K562 (cell line): ENCODE measurements at regions not wholly inside any gene's neighbourhood (a gene's known extent, or its start where the extent isn't known, plus 50 kb on each side); places are given as distances from the start of the nearest gene placed in this dataset.

ENCODE experiments used
- CTCF ChIP-seq, 3 experiments: IDR thresholded peaks in 2 of 3; conservative IDR thresholded peaks in 1 of 3; 2 replicates each; pipeline ENCODE4 v1.5.1; 2011 to 2012; ENCODE audit warnings: low read length in 3 of 3, mild to moderate bottlenecking in 3 of 3, control low read depth in 2 of 3, improper control_type of control experiment in 1 of 3, inconsistent platforms in 1 of 3, low read depth in 1 of 3, mixed read lengths in 1 of 3, moderate library complexity in 1 of 3; ENCODE audit not compliant: insufficient read depth in 2 of 3
- LARP7 ChIP-seq: fragments of 450-650 bp; IDR thresholded peaks from 2 replicates; pipeline ENCODE4 v1.6.1; 2016
- SOX6 ChIP-seq: fragments of 450-650 bp; IDR thresholded peaks from 2 replicates; pipeline ENCODE4 v1.6.1; 2014; ENCODE audit warnings: mild to moderate bottlenecking
- TAF7 ChIP-seq: fragments of 450-650 bp; IDR thresholded peaks from 2 replicates; pipeline ENCODE4 v1.6.1; 2016; ENCODE audit warnings: missing genetic modification characterization, missing compliant biosample characterization
- ZBTB11 ChIP-seq, 3 experiments: fragments of 200-800 bp in 1 of 3; fragments of 250-450 bp in 1 of 3; fragments of 450-650 bp in 1 of 3; sonication (Bioruptor Pico) in 1 of 3; sonication (Bioruptor generic) in 1 of 3; formaldehyde crosslinking in 1 of 3; IDR thresholded peaks; 2 replicates each; pipeline versions ENCODE4 v1.6.1 to v1.8.0; 2016 to 2022; ENCODE audit warnings: mild to moderate bottlenecking in 2 of 3, missing genetic modification characterization in 2 of 3, missing compliant biosample characterization in 1 of 3, moderate library complexity in 1 of 3
- ZKSCAN8 ChIP-seq: fragments of 200-800 bp; sonication (Bioruptor generic); IDR thresholded peaks from 2 replicates; pipeline ENCODE4 v1.6.1; 2016; ENCODE audit warnings: missing genetic modification characterization, missing compliant biosample characterization
- ZZZ3 ChIP-seq: fragments of 450-650 bp; IDR thresholded peaks from 2 replicates; pipeline ENCODE4 v1.6.1; 2016; ENCODE audit warnings: antibody characterized with exemption, mild to moderate bottlenecking, moderate library complexity

GRCh38 chr20:39654171-39654570, 692.0 kb downstream of the DHX35 start:
- no peak for TF ChIP-seq CTCF (IDR thresholded peaks at IDR 0.05 in 2 of 3, conservative IDR thresholded peaks at IDR 0.05 in 1 of 3; ENCODE audit: insufficient read depth in 2 of 3, low read depth in 1 of 3, low read length in 3 of 3)
- no peak for TF ChIP-seq TAF7 (tag)
- TF ChIP-seq LARP7, result no peak
- TF ChIP-seq ZKSCAN8 (CRISPR knock-in tag), result no peak
- TF ChIP-seq ZZZ3, result no peak
- TF ChIP-seq SOX6, result no peak
- no peak for TF ChIP-seq ZBTB11 (CRISPR knock-in tag; IDR thresholded peaks at IDR 0.05)
